ENCODE measurements at regions not wholly inside any gene's neighbourhood (a gene's known extent, or its start where the extent isn't known, plus 50 kb on each side); places are given as distances from the start of the nearest gene placed in this dataset.

GRCh38 chr1:5427026-5427613 lies 565.1 kb downstream of the NPHP4 start:
- no peak for DNase-seq (ENCODE audit: low read depth, low spot score)
- Histone ChIP-seq H3K9ac (ENCODE audit: control insufficient read depth, insufficient read depth, low read length) (no peak overlapping the region), H3K79me2 (ENCODE audit: control insufficient read depth, insufficient read depth, low read length) (no peaks in the 10 kb centered on the region), H3K27me3 (replicated peaks in 1 of 2; ENCODE audit: control insufficient read depth in 2 of 2, insufficient read depth in 2 of 2, low read length in 1 of 2) (no peaks in the 10 kb centered on the region; a peak in 1 of 4 replicates), H3K4me1 (ENCODE audit: control insufficient read depth, insufficient read depth, low read length) (no peaks in the 10 kb centered on the region), H3K4me3 (no peak overlapping the region), H3K4me2 (ENCODE audit: control insufficient read depth, insufficient read depth) (no peak overlapping the region), H4K20me1 (ENCODE audit: control insufficient read depth, insufficient read depth) (no peaks in the 10 kb centered on the region), H2AFZ (ENCODE audit: control insufficient read depth, low read depth, low read length) (no peak overlapping the region), H3K36me3 (ENCODE audit: control insufficient read depth in 2 of 2, insufficient read depth in 2 of 2, low read length in 1 of 2) (no peaks in the 10 kb centered on the region), H3K27ac (ENCODE audit: control insufficient read depth, insufficient read depth) (no peak overlapping the region), H3K9me3 (replicated peaks; ENCODE audit: control insufficient read depth, insufficient read depth, low read length) (no peaks in the 10 kb centered on the region)
- RAD21 ChIA-PET (ENCODE audit: unreplicated experiment): no interaction called here
- intact Hi-C loops (cut with micrococcal nuclease; ENCODE audit: unreplicated experiment): no loop called here
- no peak for FAIRE-seq
- POLR2A ChIA-PET: no interaction called here
- in situ Hi-C loops (cut with MboI): no loop called here
- SMC1A ChIA-PET (ENCODE audit: uncharacterized antibody, unreplicated experiment): no interaction called here
- no TSS peak for BruUV-seq (replicated peaks)
- no peak for ATAC-seq
- CTCF ChIA-PET: no interaction called here
- WGBS (ENCODE audit: insufficient coverage, insufficient replicate concordance, low lambda C conversion rate, missing lambda C conversion rate): 33% methylated on average over 8 of the region's 9 CpGs
- TF ChIP-seq ZBED1 (IDR thresholded peaks at IDR 0.05; ENCODE audit: borderline replicate concordance) (no peak), DPF2 (IDR thresholded peaks at IDR 0.05) (no peak), TCF12 (IDR thresholded peaks at IDR 0.05; ENCODE audit: low read depth, low read length) (no peak), HCFC1 (IDR thresholded peaks at IDR 0.05; ENCODE audit: low read length) (no peak), FOS (IDR thresholded peaks at IDR 0.05; ENCODE audit: borderline replicate concordance, extremely low read depth, insufficient read length) (no peak), IRF5 (IDR thresholded peaks at IDR 0.05; ENCODE audit: borderline replicate concordance) (no peak), MXI1 (IDR thresholded peaks at IDR 0.05; ENCODE audit: low read depth, low read length) (no peak), RELA (IDR thresholded peaks at IDR 0.05; ENCODE audit: borderline replicate concordance, partially characterized antibody) (no peak), ZNF622 (IDR thresholded peaks at IDR 0.05) (no peak), MTA3 (IDR thresholded peaks at IDR 0.05; ENCODE audit: borderline replicate concordance, low read length) (no peak), BCLAF1 (IDR thresholded peaks at IDR 0.05) (no peak), GABPA (IDR thresholded peaks at IDR 0.05; ENCODE audit: low read depth) (no peak), HSF1 (IDR thresholded peaks at IDR 0.05; ENCODE audit: low read depth, low read length) (no peak), SMAD1 (IDR thresholded peaks at IDR 0.05; ENCODE audit: low read depth, partially characterized antibody) (no peak), MEF2B (IDR thresholded peaks at IDR 0.05; ENCODE audit: partially characterized antibody, poor library complexity, severe bottlenecking) (no peak), RELB (IDR thresholded peaks at IDR 0.05; ENCODE audit: low read depth) (no peak), ZNF207 (IDR thresholded peaks at IDR 0.05; ENCODE audit: borderline replicate concordance) (no peak), MYB (IDR thresholded peaks at IDR 0.05; ENCODE audit: borderline replicate concordance, low read depth, low read length) (no peak)
